GM12878 (cell line): ENCODE measurements at regions not wholly inside any gene's neighbourhood (a gene's known extent, or its start where the extent isn't known, plus 50 kb on each side); places are given as distances from the start of the nearest gene placed in this dataset.

Source experiments
- ATAC-seq: fragments of 200-7000 bp; cut with Tn5 transposase; 3 replicates; pipeline ENCODE4 v1.9.1; 2020; ENCODE audit warnings: mild to moderate bottlenecking, moderate library complexity
- BruUV-seq: library from RNA; stranded (reverse); fragments of 400-500 nt; replicated peaks from 2 replicates; lab custom pipeline; 2021; lab: Mats Ljungman, UMichigan
- CTCF ChIA-PET: fragments of 300-600 bp; sonication (Branson Sonifier 250); formaldehyde crosslinking; extraction: SDS; loops from one replicate; lab custom pipeline; 2021; ENCODE audit warnings: inconsistent platforms; lab: Yijun Ruan, JAX
- POLR2A ChIA-PET: fragments of 350-600 bp; formaldehyde crosslinking; extraction: SDS; loops from one replicate; lab custom pipeline; 2021; ENCODE audit warnings: inconsistent platforms; lab: Charles Lee
- RAD21 ChIA-PET: fragments of 300-600 bp; sonication (Branson Sonifier 250); formaldehyde crosslinking; loops from one replicate; lab custom pipeline; 2023; ENCODE audit warnings: antibody characterized with exemption; ENCODE audit not compliant: unreplicated experiment; lab: Charles Lee
- SMC1A ChIA-PET: fragments of 300-600 bp; sonication (Branson Sonifier 250); formaldehyde crosslinking; loops from one replicate; lab custom pipeline; 2023; ENCODE audit not compliant: unreplicated experiment, uncharacterized antibody; lab: Charles Lee
- DNase-seq: peaks from one replicate; pipeline ENCODE4 v3.0.0-alpha.2; 2011; ENCODE audit warnings: low read depth, low spot score
- FAIRE-seq: peaks from 3 replicates; lab custom pipeline; 2011; peaks lifted over from hg19 to GRCh38; lab: Jason Lieb, UNC
- H2AFZ ChIP-seq: 2 replicates; pipeline ENCODE4 v1.6.0; 2011; ENCODE audit warnings: low read depth, low read length, control low read depth; ENCODE audit not compliant: control insufficient read depth
- H3K27ac ChIP-seq: 2 replicates; pipeline ENCODE4 v1.5.1; 2011; ENCODE audit warnings: control low read depth; ENCODE audit not compliant: control insufficient read depth, insufficient read depth
- H3K27me3 ChIP-seq, 2 experiments: replicated peaks in 1 of 2; 2 replicates each; pipeline versions ENCODE4 v1.6.0 to v1.6.1; 2011; ENCODE audit warnings: low read length in 1 of 2; ENCODE audit not compliant: control insufficient read depth in 2 of 2, insufficient read depth in 2 of 2
- H3K36me3 ChIP-seq, 2 experiments: 2 replicates each; pipeline ENCODE4 v1.5.1; 2011; ENCODE audit warnings: low read length in 1 of 2; ENCODE audit not compliant: control insufficient read depth in 2 of 2, insufficient read depth in 2 of 2
- H3K4me1 ChIP-seq: 2 replicates; pipeline ENCODE4 v1.6.1; 2011; ENCODE audit warnings: mild to moderate bottlenecking, low read length, moderate library complexity, mixed read lengths; ENCODE audit not compliant: control insufficient read depth, insufficient read depth
- H3K4me2 ChIP-seq: 2 replicates; pipeline ENCODE4 v1.6.0; 2011; ENCODE audit warnings: control low read depth; ENCODE audit not compliant: control insufficient read depth, insufficient read depth
- H3K4me3 ChIP-seq: fragments of 200-600 bp; sonication (generic); 2 replicates; pipeline ENCODE4 v1.5.1; 2016
- H3K79me2 ChIP-seq: 2 replicates; pipeline ENCODE4 v1.6.0; 2011; ENCODE audit warnings: low read length; ENCODE audit not compliant: control insufficient read depth, insufficient read depth
- H3K9ac ChIP-seq: 2 replicates; pipeline ENCODE4 v1.8.0; 2011; ENCODE audit warnings: low read length, control low read depth, mixed read lengths; ENCODE audit not compliant: control insufficient read depth, insufficient read depth
- H3K9me3 ChIP-seq: replicated peaks from 3 replicates; pipeline ENCODE4 v1.5.1; 2011; ENCODE audit warnings: mild to moderate bottlenecking, low read length; ENCODE audit not compliant: control insufficient read depth, insufficient read depth
- H4K20me1 ChIP-seq: 2 replicates; pipeline ENCODE4 v1.6.0; 2011; ENCODE audit not compliant: control insufficient read depth, insufficient read depth
- ATF2 ChIP-seq: IDR thresholded peaks from 2 replicates; pipeline ENCODE4 v1.6.1; 2012; ENCODE audit warnings: low read length, inconsistent platforms
- ATF7 ChIP-seq: fragments of 450-650 bp; IDR thresholded peaks from 2 replicates; pipeline ENCODE4 v1.6.1; 2016; ENCODE audit warnings: low read depth, mild to moderate bottlenecking
- CREM ChIP-seq: IDR thresholded peaks from 2 replicates; pipeline ENCODE4 v1.6.1; 2014; ENCODE audit warnings: antibody characterized with exemption, low read depth
- EP300 ChIP-seq, 2 experiments: fragments of 150-350 bp in 1 of 2; IDR thresholded peaks; 2 replicates each; pipeline ENCODE4 v1.6.1; 2011 to 2012; ENCODE audit warnings: low read depth in 2 of 2, low read length in 2 of 2, borderline replicate concordance in 1 of 2, improper control_type of control experiment in 1 of 2, inconsistent platforms in 1 of 2; ENCODE audit not compliant: control insufficient read depth in 1 of 2
- ETV6 ChIP-seq, 2 experiments: fragments of 450-650 bp in 1 of 2; IDR thresholded peaks in 1 of 2; conservative IDR thresholded peaks in 1 of 2; 2 replicates each; pipeline ENCODE4 v1.6.1; 2014; ENCODE audit warnings: antibody characterized with exemption in 1 of 2, borderline replicate concordance in 1 of 2, low read depth in 1 of 2, mild to moderate bottlenecking in 1 of 2, moderate library complexity in 1 of 2
- HDGF ChIP-seq: fragments of 450-650 bp; IDR thresholded peaks from 2 replicates; pipeline ENCODE4 v1.6.1; 2016; ENCODE audit warnings: antibody characterized with exemption
- KLF5 ChIP-seq: fragments of 450-650 bp; IDR thresholded peaks from 2 replicates; pipeline ENCODE4 v1.6.1; 2014; ENCODE audit warnings: mild to moderate bottlenecking; ENCODE audit not compliant: partially characterized antibody
- PRDM15 ChIP-seq: fragments of 450-650 bp; formaldehyde crosslinking; IDR thresholded peaks from 2 replicates; pipeline ENCODE4 v1.4.0; 2020; ENCODE audit warnings: mild to moderate bottlenecking, moderate library complexity
- RELA ChIP-seq: fragments of 450-650 bp; IDR thresholded peaks from 2 replicates; pipeline ENCODE4 v1.8.0; 2014; ENCODE audit warnings: borderline replicate concordance; ENCODE audit not compliant: partially characterized antibody
- RFX5 ChIP-seq: IDR thresholded peaks from 2 replicates; pipeline ENCODE4 v1.6.1; 2011; ENCODE audit warnings: low read depth, low read length, improper control_type of control experiment
- TCF12 ChIP-seq: IDR thresholded peaks from 2 replicates; pipeline ENCODE4 v1.6.1; 2011; ENCODE audit warnings: low read depth, mild to moderate bottlenecking, low read length
- TCF3 ChIP-seq: IDR thresholded peaks from 2 replicates; pipeline ENCODE4 v1.6.1; 2012; ENCODE audit warnings: low read depth, mild to moderate bottlenecking, low read length, borderline replicate concordance; ENCODE audit not compliant: insufficient read depth
- USF1 ChIP-seq: IDR thresholded peaks from 2 replicates; pipeline ENCODE4 v1.6.1; 2011; ENCODE audit warnings: borderline replicate concordance, low read depth, mild to moderate bottlenecking, moderate library complexity, mixed read lengths, low read length; ENCODE audit not compliant: insufficient read depth; ENCODE audit errors: extremely low read length
- ZNF274 ChIP-seq: IDR thresholded peaks from one replicate; pipeline ENCODE4 v1.8.0; 2011; ENCODE audit not compliant: insufficient read length, insufficient read depth
- ZNF384 ChIP-seq: IDR thresholded peaks from 2 replicates; pipeline ENCODE4 v1.6.1; 2012; ENCODE audit warnings: low read depth, mild to moderate bottlenecking, low read length, improper control_type of control experiment, borderline replicate concordance
- WGBS: methylation state at CpG from one replicate; pipeline ENCODE4 v1.1.6; 2016; ENCODE audit warnings: low lambda C conversion rate; ENCODE audit not compliant: insufficient replicate concordance, insufficient coverage; ENCODE audit errors: missing lambda C conversion rate; 5-methylcytosine and 5-hydroxymethylcytosine counted together
- in situ Hi-C: fragments of 300-500 bp; cut with MboI; formaldehyde crosslinking; loops from 9 replicates; pipeline ENCODE4 v1.14.3; 2018; ENCODE audit warnings: mixed read lengths
- intact Hi-C: fragments of 100-400 bp; cut with micrococcal nuclease; formaldehyde crosslinking; loops from one replicate; pipeline ENCODE4 v1.14.2; 2022; ENCODE audit not compliant: unreplicated experiment

GRCh38 chr2:64913357-64913869, 75.8 kb upstream of the SLC1A4 start (continued):
- no peak for TF ChIP-seq EP300 (IDR thresholded peaks at IDR 0.05; ENCODE audit: borderline replicate concordance in 1 of 2, control insufficient read depth in 1 of 2, low read depth in 2 of 2, low read length in 2 of 2)
- no peak for TF ChIP-seq ZNF274
- no peak for TF ChIP-seq KLF5
- TF ChIP-seq RELA = no peak
- no peak for TF ChIP-seq ATF2
- peak; percentile 80 for TF ChIP-seq ATF7
- TF ChIP-seq TCF12 = 0 out of 2 replicates have a peak, but pooled peaks have one; percentile 65
- no peak for TF ChIP-seq HDGF

- BruUV-seq = no TSS peak
- Histone ChIP-seq H3K9ac (peak overlapping the region; percentile 71), H2AFZ (no peak overlapping the region; the same call in 1 of the 2 replicates), H4K20me1 (no peaks in the 10 kb centered on the region), H3K4me3 (peak overlapping the region; percentile 41), H3K27me3 (no peaks in the 10 kb centered on the region), H3K36me3 (peaks cover 0 to under 1% of the 10 kb centered on the region in 2 experiments; a peak in 1 of 4 replicates), H3K9me3 (peaks cover 5% of the 10 kb centered on the region; the same call in 2 of the 3 replicates), H3K4me2 (peak overlapping the region; percentile 82), H3K4me1 (peaks cover 59% of the 10 kb centered on the region), H3K79me2 (peaks cover 50% of the 10 kb centered on the region), H3K27ac (peak overlapping the region; percentile 81)
- RAD21 ChIA-PET = interaction anchor here (0.7 to 13.2 kb wide), 18 partner anchors 10 to 586 kb away, joined by 3 to 389 read pairs (median 7); partner anchors contain the start of genes CEP68 and SLC1A4
- in situ Hi-C loops (loop anchor here (25.0 kb wide), 1 partner anchor 648 kb away; no protein-coding TSS in a partner anchor), intact Hi-C loops (loop anchor here (2.0 to 10.0 kb wide), 2 partner anchors 41 to 311 kb away; partner anchors contain the start of gene ACTR2)
- CTCF ChIA-PET = interaction anchor here (0.7 to 13.8 kb wide), 15 partner anchors 8 to 332 kb away, joined by 3 to 413 read pairs (median 7); no protein-coding TSS in a partner anchor
- POLR2A ChIA-PET = interaction anchor here (0.6 to 16.6 kb wide), 9 partner anchors 9 to 586 kb away, joined by 3 to 377 read pairs (median 6); no protein-coding TSS in a partner anchor
- WGBS = 0% methylated on average over 9 of the region's 9 CpGs
- ATAC-seq (peak; percentile 24), DNase-seq (no peak), FAIRE-seq (no peak)
- SMC1A ChIA-PET = interaction anchor here (0.6 to 14.1 kb wide), 25 partner anchors 9 to 586 kb away, joined by 3 to 395 read pairs (median 5); partner anchors contain the start of genes CEP68 and SLC1A4
- TF ChIP-seq RFX5 (no peak), USF1 (no peak), CREM (no peak), ETV6 (conservative IDR thresholded peaks at IDR 0.05 in 1 of 2, IDR thresholded peaks at IDR 0.05 in 1 of 2; ENCODE audit: borderline replicate concordance in 1 of 2, low read depth in 1 of 2) (no peak), ZNF384 (peak; percentile 65), EP300 (IDR thresholded peaks at IDR 0.05; ENCODE audit: borderline replicate concordance in 1 of 2, control insufficient read depth in 1 of 2, low read depth in 2 of 2, low read length in 2 of 2) (no peak), TCF3 (0 out of 2 replicates have a peak, but pooled peaks have one; percentile 9), PRDM15 (CRISPR knock-in tag) (no peak)
These were observed 75.0 kb upstream of the SLC1A4 start for GRCh38 chr2:64914247-64914646.
